ENCODE measurements at regions not wholly inside any gene's neighbourhood (a gene's known extent, or its start where the extent isn't known, plus 50 kb on each side); places are given as distances from the start of the nearest gene placed in this dataset.

DNA sequence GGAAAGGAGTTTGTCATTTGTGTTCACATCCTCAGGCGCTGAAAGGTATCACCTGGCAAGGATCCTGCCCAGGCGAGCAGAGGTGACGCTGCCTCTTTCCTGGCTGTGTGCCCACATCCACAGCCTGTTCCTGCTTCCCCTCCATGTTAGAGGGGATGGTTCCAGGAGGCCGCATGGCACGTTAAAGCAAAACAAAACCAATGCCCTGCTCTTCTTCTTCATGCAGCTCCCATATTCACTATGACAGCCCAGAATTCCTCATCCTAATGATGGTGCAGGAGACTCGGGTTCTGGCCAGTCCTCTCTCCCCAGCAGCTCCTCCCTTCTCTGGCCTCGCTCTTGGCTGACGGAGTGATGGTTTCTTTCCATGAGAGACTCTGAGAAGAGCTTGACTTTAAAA, 678.5 kb upstream of the ANKRD30A start:
- TF ChIP-seq, protein P1, sequence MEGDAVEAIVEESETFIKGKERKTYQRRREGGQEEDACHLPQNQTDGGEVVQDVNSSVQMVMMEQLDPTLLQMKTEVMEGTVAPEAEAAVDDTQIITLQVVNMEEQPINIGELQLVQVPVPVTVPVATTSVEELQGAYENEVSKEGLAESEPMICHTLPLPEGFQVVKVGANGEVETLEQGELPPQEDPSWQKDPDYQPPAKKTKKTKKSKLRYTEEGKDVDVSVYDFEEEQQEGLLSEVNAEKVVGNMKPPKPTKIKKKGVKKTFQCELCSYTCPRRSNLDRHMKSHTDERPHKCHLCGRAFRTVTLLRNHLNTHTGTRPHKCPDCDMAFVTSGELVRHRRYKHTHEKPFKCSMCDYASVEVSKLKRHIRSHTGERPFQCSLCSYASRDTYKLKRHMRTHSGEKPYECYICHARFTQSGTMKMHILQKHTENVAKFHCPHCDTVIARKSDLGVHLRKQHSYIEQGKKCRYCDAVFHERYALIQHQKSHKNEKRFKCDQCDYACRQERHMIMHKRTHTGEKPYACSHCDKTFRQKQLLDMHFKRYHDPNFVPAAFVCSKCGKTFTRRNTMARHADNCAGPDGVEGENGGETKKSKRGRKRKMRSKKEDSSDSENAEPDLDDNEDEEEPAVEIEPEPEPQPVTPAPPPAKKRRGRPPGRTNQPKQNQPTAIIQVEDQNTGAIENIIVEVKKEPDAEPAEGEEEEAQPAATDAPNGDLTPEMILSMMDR (conservative IDR thresholded peaks at IDR 0.05; ENCODE audit: low read length), result no peak
- TF ChIP-seq EZH2phosphoT487 (IDR thresholded peaks at IDR 0.05; ENCODE audit: borderline replicate concordance), result no peak
- Histone ChIP-seq H3K4me2 (ENCODE audit: low read depth, low read length, poor library complexity, severe bottlenecking) (no peak overlapping the region), H3K4me3 (ENCODE audit: low read length, poor library complexity, severe bottlenecking) (no peak overlapping the region), H3K27me3 (ENCODE audit: insufficient read depth, low read length, poor library complexity, severe bottlenecking) (no peaks in the 10 kb centered on the region), H3K9me3 (ENCODE audit: insufficient read depth, low read depth, low read length) (no peaks in the 10 kb centered on the region), H3F3A (ENCODE audit: low read depth) (no peaks in the 10 kb centered on the region), H3K9me2 (replicated peaks; ENCODE audit: low read depth, low read length) (no peaks in the 10 kb centered on the region), H4K20me1 (ENCODE audit: insufficient read depth, low read length, poor library complexity, severe bottlenecking) (no peaks in the 10 kb centered on the region), H3K79me2 (ENCODE audit: insufficient read depth, low read length) (no peaks in the 10 kb centered on the region), H3K36me3 (ENCODE audit: insufficient read depth, low read length) (no peaks in the 10 kb centered on the region), H3K4me1 (ENCODE audit: insufficient read depth, low read length, poor library complexity, severe bottlenecking) (no peaks in the 10 kb centered on the region), H3K9ac (ENCODE audit: low read depth, low read length, poor library complexity, severe bottlenecking) (no peak overlapping the region), H2AFZ (ENCODE audit: low read length) (no peak overlapping the region)

DNA sequence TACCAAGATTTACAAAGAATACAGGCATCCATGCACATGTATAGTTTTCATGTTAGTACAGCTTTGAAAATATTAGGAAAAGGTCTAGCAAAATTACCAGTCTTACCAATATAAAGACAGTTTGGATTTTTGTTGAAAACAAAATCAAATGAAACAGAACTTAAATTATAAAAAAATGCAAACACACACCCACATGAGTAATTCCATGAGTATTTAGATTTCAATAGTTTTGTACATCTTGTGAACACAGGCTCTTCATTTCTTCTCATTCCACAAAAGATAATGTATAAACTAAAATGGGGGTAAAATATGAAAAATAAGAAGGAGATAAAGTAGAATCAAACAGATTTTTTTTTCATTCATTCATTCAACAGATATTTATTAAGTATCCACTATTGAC, 682.2 kb upstream of the ANKRD30A start:
- Histone ChIP-seq H3K9me2 (replicated peaks; ENCODE audit: low read depth, low read length) (no peaks in the 10 kb centered on the region), H3F3A (ENCODE audit: low read depth) (no peaks in the 10 kb centered on the region), H3K4me2 (ENCODE audit: low read depth, low read length, poor library complexity, severe bottlenecking) (no peak overlapping the region), H2AFZ (ENCODE audit: low read length) (no peak overlapping the region), H3K27me3 (ENCODE audit: insufficient read depth, low read length, poor library complexity, severe bottlenecking) (no peaks in the 10 kb centered on the region), H3K79me2 (ENCODE audit: insufficient read depth, low read length) (no peaks in the 10 kb centered on the region), H3K4me3 (ENCODE audit: low read length, poor library complexity, severe bottlenecking) (no peak overlapping the region), H3K36me3 (ENCODE audit: insufficient read depth, low read length) (no peaks in the 10 kb centered on the region), H3K9ac (ENCODE audit: low read depth, low read length, poor library complexity, severe bottlenecking) (no peak overlapping the region), H4K20me1 (ENCODE audit: insufficient read depth, low read length, poor library complexity, severe bottlenecking) (no peaks in the 10 kb centered on the region), H3K4me1 (ENCODE audit: insufficient read depth, low read length, poor library complexity, severe bottlenecking) (no peaks in the 10 kb centered on the region), H3K9me3 (ENCODE audit: insufficient read depth, low read depth, low read length) (no peaks in the 10 kb centered on the region)
- TF ChIP-seq, protein P1 (conservative IDR thresholded peaks at IDR 0.05; ENCODE audit: low read length), result no peak
- TF ChIP-seq EZH2phosphoT487 (IDR thresholded peaks at IDR 0.05; ENCODE audit: borderline replicate concordance), result no peak

- Histone ChIP-seq H3K4me1 (ENCODE audit: insufficient read depth, low read length, poor library complexity, severe bottlenecking) (no peaks in the 10 kb centered on the region), H4K20me1 (ENCODE audit: insufficient read depth, low read length, poor library complexity, severe bottlenecking) (no peaks in the 10 kb centered on the region), H3K4me3 (ENCODE audit: low read length, poor library complexity, severe bottlenecking) (no peak overlapping the region), H3K27me3 (ENCODE audit: insufficient read depth, low read length, poor library complexity, severe bottlenecking) (no peaks in the 10 kb centered on the region), H3K9me2 (replicated peaks; ENCODE audit: low read depth, low read length) (no peaks in the 10 kb centered on the region), H3K9me3 (ENCODE audit: insufficient read depth, low read depth, low read length) (no peaks in the 10 kb centered on the region), H3K36me3 (ENCODE audit: insufficient read depth, low read length) (no peaks in the 10 kb centered on the region), H3F3A (ENCODE audit: low read depth) (no peaks in the 10 kb centered on the region), H2AFZ (ENCODE audit: low read length) (no peak overlapping the region), H3K4me2 (ENCODE audit: low read depth, low read length, poor library complexity, severe bottlenecking) (no peak overlapping the region), H3K79me2 (ENCODE audit: insufficient read depth, low read length) (no peaks in the 10 kb centered on the region), H3K9ac (ENCODE audit: low read depth, low read length, poor library complexity, severe bottlenecking) (no peak overlapping the region)
- TF ChIP-seq, protein P1 (conservative IDR thresholded peaks at IDR 0.05; ENCODE audit: low read length), result no peak
- TF ChIP-seq EZH2phosphoT487 (IDR thresholded peaks at IDR 0.05; ENCODE audit: borderline replicate concordance), result no peak
Observed at GRCh38 chr10:36441557-36441956, 683.8 kb upstream of the ANKRD30A start.

Measured in Loucy (cell line).